Activated CD8-positive, alpha-beta T cell treated with anti-CD3 and anti-CD28 coated beads, Interleukin-2, amount 10 ng/mL, durations not matched to agents 7 days and 5 days (primary cell): ENCODE measurements at regions not wholly inside any gene's neighbourhood (a gene's known extent, or its start where the extent isn't known, plus 50 kb on each side); places are given as distances from the start of the nearest gene placed in this dataset.

Experiments used
- ATAC-seq: fragments of 150-1000 bp; cut with Tn5 transposase; one replicate; pipeline ENCODE4 v1.10.0; 2021; ENCODE audit warnings: moderate library complexity
- CTCF ChIA-PET: fragments of 350-600 bp; sonication (Branson Sonifier 250); formaldehyde crosslinking; loops from one replicate; lab custom pipeline; 2021; ENCODE audit warnings: antibody characterized with exemption; lab: Charles Lee
- POLR2A ChIA-PET: fragments of 350-600 bp; sonication (Branson Sonifier 250); formaldehyde crosslinking; loops from one replicate; lab custom pipeline; 2021; ENCODE audit warnings: antibody characterized with exemption; lab: Charles Lee
- DNase-seq: peaks from one replicate; pipeline ENCODE4 v3.0.0-alpha.2; 2020
- H3K27ac Mint-ChIP-seq: one replicate; pipeline ENCODE4 v1.8.0; 2021; ENCODE audit warnings: mild to moderate bottlenecking, mixed read lengths
- H3K27me3 Mint-ChIP-seq: one replicate; pipeline ENCODE4 v1.8.0; 2021; ENCODE audit warnings: low read depth, mixed read lengths
- H3K36me3 Mint-ChIP-seq: one replicate; pipeline ENCODE4 v1.8.0; 2021; ENCODE audit warnings: low read depth, mixed read lengths
- H3K4me1 Mint-ChIP-seq: one replicate; pipeline ENCODE4 v1.8.0; 2021; ENCODE audit warnings: low read depth, mixed read lengths
- H3K4me3 Mint-ChIP-seq: one replicate; pipeline ENCODE4 v1.8.0; 2021; ENCODE audit warnings: mild to moderate bottlenecking, mixed read lengths
- H3K9me3 Mint-ChIP-seq: one replicate; pipeline ENCODE4 v1.8.0; 2022; ENCODE audit warnings: mixed read lengths; ENCODE audit not compliant: insufficient read depth

- no peaks in the 10 kb centered on the region for H3K36me3 Mint-ChIP-seq
- H3K9me3 Mint-ChIP-seq = peaks cover 4% of the 10 kb centered on the region
- ATAC-seq = no peak
- H3K4me3 Mint-ChIP-seq = no peak overlapping the region
- H3K27me3 Mint-ChIP-seq = no peaks in the 10 kb centered on the region
- DNase-seq = no peak
- POLR2A ChIA-PET = no interaction called here
- CTCF ChIA-PET = no interaction called here
- no peaks in the 10 kb centered on the region for H3K4me1 Mint-ChIP-seq
- H3K27ac Mint-ChIP-seq = no peak overlapping the region
Observed at GRCh38 chr1:79069828-79070227, 63.3 kb upstream of the ADGRL4 start.

GRCh38 chr1:79059341-79059740 is 52.8 kb upstream of the ADGRL4 start:
- ChIA-PET POLR2A (no interaction called here), CTCF (no interaction called here)
- Mint-ChIP-seq H3K36me3 (no peaks in the 10 kb centered on the region), H3K27ac (no peak overlapping the region), H3K4me3 (no peak overlapping the region), H3K9me3 (peaks cover 6% of the 10 kb centered on the region), H3K27me3 (no peaks in the 10 kb centered on the region), H3K4me1 (no peaks in the 10 kb centered on the region)
- ATAC-seq (no peak), DNase-seq (no peak)
